Nephron (organoid): ENCODE measurements at regions not wholly inside any gene's neighbourhood (a gene's known extent, or its start where the extent isn't known, plus 50 kb on each side); places are given as distances from the start of the nearest gene placed in this dataset.

Experiments
- H3K27ac Mint-ChIP-seq, 3 experiments: 2 replicates each; pipeline ENCODE4 v1.8.0; 2020; ENCODE audit warnings: mixed read lengths in 3 of 3, mild to moderate bottlenecking in 2 of 3, moderate library complexity in 1 of 3
- H3K27me3 Mint-ChIP-seq: 2 replicates; pipeline ENCODE4 v1.8.0; 2021; ENCODE audit warnings: low read depth, mild to moderate bottlenecking, moderate library complexity, mixed read lengths
- H3K36me3 Mint-ChIP-seq: 2 replicates; pipeline ENCODE4 v1.8.0; 2020; ENCODE audit warnings: low read depth, mixed read lengths
- H3K4me1 Mint-ChIP-seq: 2 replicates; pipeline ENCODE4 v1.8.0; 2020; ENCODE audit warnings: mixed read lengths
- H3K4me3 Mint-ChIP-seq, 3 experiments: 2 replicates each; pipeline ENCODE4 v1.8.0; 2020; ENCODE audit warnings: mild to moderate bottlenecking in 3 of 3, mixed read lengths in 3 of 3, moderate library complexity in 2 of 3
- H3K9me3 Mint-ChIP-seq: 2 replicates; pipeline ENCODE4 v1.8.0; 2020; ENCODE audit warnings: mixed read lengths
- TF ChIP-seq, protein P1 (sequence below), 3 experiments: fragments of 200-600 bp; sonication (generic); IDR thresholded peaks; one replicate each; pipeline ENCODE4 v1.5.0; 2021; ENCODE audit warnings: antibody characterized with exemption in 3 of 3; ENCODE audit not compliant: unreplicated experiment in 3 of 3

DNA sequence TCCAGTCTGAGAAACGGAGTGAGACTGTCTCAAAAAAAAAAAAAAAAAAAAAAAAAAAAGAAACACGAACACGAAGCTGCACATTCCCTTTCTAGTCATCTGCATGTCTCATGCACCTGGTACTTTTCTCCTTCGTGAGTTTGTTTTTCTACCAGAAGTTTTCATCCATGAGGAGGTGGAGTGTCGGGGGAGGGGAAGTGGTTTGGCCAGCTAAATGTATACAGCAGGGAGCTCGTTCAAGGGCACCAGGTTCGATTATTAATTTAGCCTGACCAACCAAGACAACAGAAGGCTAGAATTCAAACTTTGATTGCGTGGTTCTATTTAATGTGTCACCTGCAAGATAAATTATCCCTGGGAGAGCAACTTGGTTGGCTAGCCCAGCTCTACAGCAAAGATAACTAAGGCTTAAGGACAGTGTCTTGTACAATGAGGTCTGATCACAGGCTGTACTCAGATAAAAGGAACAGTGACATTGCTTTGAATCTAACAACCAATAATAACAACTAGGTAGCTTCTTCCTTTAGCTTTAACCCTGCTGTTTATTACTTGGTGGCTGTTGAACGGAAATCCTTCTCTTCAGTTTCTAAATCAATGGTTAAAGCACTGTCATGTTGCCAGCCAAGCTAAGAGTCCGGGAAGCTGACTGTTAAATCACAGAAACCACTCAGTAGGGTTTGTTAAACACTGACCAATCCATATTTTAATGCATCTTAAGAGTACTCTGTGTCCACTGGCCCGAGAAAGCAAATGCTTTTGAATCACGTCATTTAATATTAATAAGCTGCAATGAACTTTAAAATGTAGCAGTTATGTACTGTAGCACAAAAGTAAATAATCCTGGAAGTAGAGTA lies 98.4 kb upstream of the STARD13 start:
- Mint-ChIP-seq H3K4me3 (no peak overlapping the region), H3K36me3 (no peaks in the 10 kb centered on the region), H3K9me3 (no peaks in the 10 kb centered on the region), H3K27ac (peak overlapping the region in 1 of 3 experiments; percentile 72), H3K4me1 (peaks cover 7% of the 10 kb centered on the region), H3K27me3 (peaks cover under 1% of the 10 kb centered on the region)
- TF ChIP-seq, protein P1, sequence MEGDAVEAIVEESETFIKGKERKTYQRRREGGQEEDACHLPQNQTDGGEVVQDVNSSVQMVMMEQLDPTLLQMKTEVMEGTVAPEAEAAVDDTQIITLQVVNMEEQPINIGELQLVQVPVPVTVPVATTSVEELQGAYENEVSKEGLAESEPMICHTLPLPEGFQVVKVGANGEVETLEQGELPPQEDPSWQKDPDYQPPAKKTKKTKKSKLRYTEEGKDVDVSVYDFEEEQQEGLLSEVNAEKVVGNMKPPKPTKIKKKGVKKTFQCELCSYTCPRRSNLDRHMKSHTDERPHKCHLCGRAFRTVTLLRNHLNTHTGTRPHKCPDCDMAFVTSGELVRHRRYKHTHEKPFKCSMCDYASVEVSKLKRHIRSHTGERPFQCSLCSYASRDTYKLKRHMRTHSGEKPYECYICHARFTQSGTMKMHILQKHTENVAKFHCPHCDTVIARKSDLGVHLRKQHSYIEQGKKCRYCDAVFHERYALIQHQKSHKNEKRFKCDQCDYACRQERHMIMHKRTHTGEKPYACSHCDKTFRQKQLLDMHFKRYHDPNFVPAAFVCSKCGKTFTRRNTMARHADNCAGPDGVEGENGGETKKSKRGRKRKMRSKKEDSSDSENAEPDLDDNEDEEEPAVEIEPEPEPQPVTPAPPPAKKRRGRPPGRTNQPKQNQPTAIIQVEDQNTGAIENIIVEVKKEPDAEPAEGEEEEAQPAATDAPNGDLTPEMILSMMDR (IDR thresholded peaks at IDR 0.05; ENCODE audit: unreplicated experiment in 3 of 3), result no peak

DNA sequence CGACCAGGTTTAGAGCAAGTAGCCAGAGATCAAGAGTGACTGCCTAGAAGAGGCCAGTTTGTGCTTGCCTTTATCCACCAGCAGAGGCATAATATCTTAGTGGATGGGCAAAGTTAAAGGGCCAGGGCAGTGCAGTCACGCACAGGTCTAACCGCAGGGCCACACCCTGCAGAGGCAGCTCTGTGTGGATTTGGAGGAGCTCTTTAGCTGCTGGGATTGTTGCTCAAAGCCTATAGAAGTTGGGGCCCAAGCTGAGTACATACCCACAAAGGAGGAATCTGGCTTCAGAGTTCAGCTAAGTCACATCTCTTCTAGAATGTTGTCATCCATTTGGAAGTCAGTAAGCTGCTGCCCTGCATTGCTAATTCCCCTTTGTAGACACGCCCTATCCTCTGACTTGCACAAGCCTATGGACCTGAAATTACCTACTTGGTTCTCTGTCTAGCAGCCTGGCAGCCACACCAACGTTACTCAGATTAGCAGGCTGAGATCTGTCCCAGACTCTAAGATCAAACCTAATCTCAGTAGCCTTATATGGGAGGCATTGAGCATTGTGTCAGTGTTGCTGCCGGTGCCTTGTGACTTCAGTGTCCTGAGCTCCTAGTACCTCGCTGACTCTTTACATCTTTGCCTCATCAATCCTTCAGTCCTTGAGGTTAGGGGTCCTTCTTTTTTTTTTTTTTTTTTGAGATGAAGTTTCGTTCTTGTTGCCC lies 102.9 kb upstream of the STARD13 start:
- no peak overlapping the region for H3K4me3 Mint-ChIP-seq
- H3K27me3 Mint-ChIP-seq, result peaks cover 4% of the 10 kb centered on the region
- H3K9me3 Mint-ChIP-seq, result no peaks in the 10 kb centered on the region
- TF ChIP-seq, protein P1 (IDR thresholded peaks at IDR 0.05; ENCODE audit: unreplicated experiment in 3 of 3), result no peak
- peaks cover 13% of the 10 kb centered on the region for H3K4me1 Mint-ChIP-seq
- H3K36me3 Mint-ChIP-seq, result no peaks in the 10 kb centered on the region
- no peak overlapping the region for H3K27ac Mint-ChIP-seq

DNA sequence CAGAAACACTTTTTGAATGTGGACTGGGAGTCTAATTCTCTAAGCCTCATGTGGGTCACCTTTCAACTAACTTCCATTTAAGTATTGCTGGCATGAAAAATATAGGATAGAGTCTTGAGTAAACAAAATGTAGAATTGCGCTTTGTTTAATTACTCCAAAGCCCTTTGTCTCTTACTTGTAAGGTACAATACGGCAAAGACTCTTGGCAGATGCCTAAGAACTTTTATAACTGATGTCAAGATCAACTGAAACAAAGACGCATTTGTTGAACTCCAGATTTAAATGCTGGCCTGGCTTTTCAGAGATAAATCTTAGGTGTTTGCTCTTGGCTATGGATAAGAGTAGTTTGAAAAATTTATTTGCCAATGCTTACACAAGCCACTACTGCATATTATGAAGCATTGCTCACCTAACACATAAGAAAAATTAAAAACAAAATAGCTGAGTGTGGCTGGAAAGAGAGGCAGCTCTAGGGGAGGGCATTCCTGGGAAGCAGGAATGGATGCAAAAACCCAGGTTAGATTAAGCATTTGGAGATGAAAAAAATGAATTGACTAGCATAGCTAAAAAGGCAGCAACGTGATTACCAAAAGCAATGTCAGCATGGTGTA lies 107.3 kb upstream of the STARD13 start:
- TF ChIP-seq, protein P1 (IDR thresholded peaks at IDR 0.05; ENCODE audit: unreplicated experiment in 3 of 3), result no peak
- peak overlapping the region in 1 of 3 experiments; percentile 26 for H3K27ac Mint-ChIP-seq
- no peaks in the 10 kb centered on the region for H3K36me3 Mint-ChIP-seq
- H3K9me3 Mint-ChIP-seq, result peaks cover 5% of the 10 kb centered on the region
- peaks cover 4% of the 10 kb centered on the region for H3K27me3 Mint-ChIP-seq
- H3K4me1 Mint-ChIP-seq, result peaks cover 6% of the 10 kb centered on the region
- no peak overlapping the region for H3K4me3 Mint-ChIP-seq

DNA sequence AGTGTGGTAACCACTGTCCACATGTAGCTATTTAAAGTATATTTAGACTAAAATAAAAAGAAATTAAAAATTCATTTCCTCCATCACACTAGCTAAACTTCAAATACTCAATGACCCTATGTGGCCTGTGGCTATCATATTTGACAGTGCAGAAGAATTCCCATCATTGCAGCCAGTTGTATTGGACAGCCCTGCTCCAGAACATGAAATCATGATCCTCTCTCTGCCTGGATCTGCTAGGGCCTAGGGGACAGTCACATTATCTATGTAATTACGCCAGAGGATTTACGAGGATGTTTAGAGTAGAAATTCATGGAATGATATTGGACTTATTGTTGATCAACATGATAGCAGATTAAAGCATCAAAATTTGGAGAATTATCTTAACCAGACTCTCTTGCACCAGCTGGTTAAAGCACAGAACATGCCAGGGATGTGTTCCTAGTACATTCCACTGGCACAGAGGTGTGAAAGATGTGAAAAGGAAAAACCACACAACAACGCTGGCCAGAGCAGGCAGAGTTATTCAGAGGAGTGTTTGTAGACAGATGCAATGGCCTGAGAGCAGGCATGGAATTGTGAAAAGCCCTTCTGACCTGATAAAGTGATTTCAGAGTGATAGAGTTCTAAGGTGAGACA lies 108.9 kb upstream of the STARD13 start:
- TF ChIP-seq, protein P1 (IDR thresholded peaks at IDR 0.05; ENCODE audit: unreplicated experiment in 3 of 3), result no peak
- Mint-ChIP-seq H3K9me3 (peaks cover 7% of the 10 kb centered on the region), H3K4me3 (no peak overlapping the region), H3K27ac (peak overlapping the region in 2 of 3 experiments; percentile 1 to 45), H3K27me3 (no peaks in the 10 kb centered on the region), H3K36me3 (no peaks in the 10 kb centered on the region), H3K4me1 (peaks cover 6% of the 10 kb centered on the region)

DNA sequence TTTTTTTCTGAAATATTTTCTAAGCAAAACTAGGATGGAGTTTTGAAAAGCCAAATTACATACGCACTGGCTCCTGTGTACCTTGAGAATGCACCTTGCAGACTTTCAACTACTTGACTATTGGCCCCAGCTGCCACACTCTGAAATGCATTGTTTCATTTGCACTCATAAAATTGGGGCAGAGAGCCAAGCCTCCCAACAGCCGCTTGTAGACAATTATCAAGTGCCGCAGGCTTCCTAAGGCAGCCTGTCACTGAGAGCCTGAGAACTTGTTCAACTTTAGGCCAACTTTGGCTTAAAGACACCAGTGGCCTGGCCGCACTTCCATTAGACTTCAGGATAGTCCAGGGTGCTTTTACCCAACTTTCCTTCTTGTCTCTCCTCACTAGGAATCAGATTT lies 115.7 kb upstream of the STARD13 start:
- Mint-ChIP-seq H3K27ac (no peak overlapping the region), H3K27me3 (no peaks in the 10 kb centered on the region), H3K36me3 (no peaks in the 10 kb centered on the region), H3K4me3 (no peak overlapping the region), H3K9me3 (peaks cover 7% of the 10 kb centered on the region), H3K4me1 (peaks cover 19% of the 10 kb centered on the region)
- TF ChIP-seq, protein P1 (IDR thresholded peaks at IDR 0.05; ENCODE audit: unreplicated experiment in 3 of 3), result no peak
